H1 (cell line): ENCODE measurements at regions not wholly inside any gene's neighbourhood (a gene's known extent, or its start where the extent isn't known, plus 50 kb on each side); places are given as distances from the start of the nearest gene placed in this dataset.

Source experiments
- CTCF ChIA-PET: fragments of 300-600 bp; sonication (Branson Sonifier 250); formaldehyde crosslinking; loops from one replicate; lab custom pipeline; 2021; ENCODE audit not compliant: partially characterized antibody; lab: Charles Lee
- POLR2A ChIA-PET: fragments of 300-600 bp; sonication (Branson Sonifier 250); formaldehyde crosslinking; loops from one replicate; lab custom pipeline; 2021; ENCODE audit warnings: inconsistent platforms; ENCODE audit not compliant: partially characterized antibody; lab: Charles Lee
- DNase-seq, 2 experiments: peaks; one replicate each; pipeline versions ENCODE4 v3.0.0 to v3.0.0-alpha.2; 2010 to 2022; ENCODE audit warnings: low spot score in 2 of 2, low read depth in 1 of 2, mixed read lengths in 1 of 2
- FAIRE-seq: peaks from 2 replicates; lab custom pipeline; 2011; peaks lifted over from hg19 to GRCh38; lab: Jason Lieb, UNC
- H2AFZ ChIP-seq: 2 replicates; pipeline ENCODE4 v1.8.1; 2012; ENCODE audit warnings: low read length, inconsistent platforms
- H2AK5ac ChIP-seq: 2 replicates; pipeline ENCODE4 v1.6.1; 2013; ENCODE audit warnings: low read depth, low read length
- H2BK120ac ChIP-seq: replicated peaks from 2 replicates; pipeline ENCODE3; 2013; ENCODE audit warnings: low read depth, low read length, inconsistent platforms
- H2BK12ac ChIP-seq: 2 replicates; pipeline ENCODE4 v1.6.1; 2013; ENCODE audit warnings: low read depth, low read length
- H2BK15ac ChIP-seq: 2 replicates; pipeline ENCODE4 v1.6.1; 2013; ENCODE audit warnings: low read length
- H2BK20ac ChIP-seq: 2 replicates; pipeline ENCODE4 v1.6.1; 2013; ENCODE audit warnings: low read length
- H2BK5ac ChIP-seq: 2 replicates; pipeline ENCODE4 v1.6.1; 2013; ENCODE audit warnings: low read depth, low read length
- H3K14ac ChIP-seq: 2 replicates; pipeline ENCODE4 v1.6.1; 2013; ENCODE audit warnings: inconsistent platforms; ENCODE audit not compliant: insufficient read length
- H3K18ac ChIP-seq: 2 replicates; pipeline ENCODE4 v1.6.1; 2013; ENCODE audit warnings: low read length; ENCODE audit errors: extremely low read depth
- H3K23ac ChIP-seq: 2 replicates; pipeline ENCODE4 v1.6.1; 2013; ENCODE audit warnings: inconsistent platforms; ENCODE audit not compliant: insufficient read length
- H3K23me2 ChIP-seq: 2 replicates; pipeline ENCODE4 v1.6.1; 2013; ENCODE audit warnings: low read depth, low read length
- H3K27ac ChIP-seq: 2 replicates; pipeline ENCODE4 v1.6.1; 2011; ENCODE audit warnings: low read depth, low read length, inconsistent platforms
- H3K27me3 ChIP-seq, 4 experiments: replicated peaks in 1 of 4; 1 replicate in 1 of 4; 2 replicates in 3 of 4; pipeline versions ENCODE4 v1.6.1 to v1.8.1; 2011 to 2013; ENCODE audit warnings: low read length in 3 of 4, mild to moderate bottlenecking in 3 of 4, inconsistent platforms in 2 of 4, mixed read lengths in 2 of 4, moderate library complexity in 1 of 4; ENCODE audit not compliant: control insufficient read depth in 3 of 4, insufficient read depth in 3 of 4; ENCODE audit errors: extremely low read depth in 1 of 4
- H3K36me3 ChIP-seq, 4 experiments: 2 replicates each; pipeline versions ENCODE4 v1.6.1 to v1.8.1; 2011 to 2013; ENCODE audit warnings: mild to moderate bottlenecking in 4 of 4, low read length in 3 of 4, moderate library complexity in 2 of 4, control low read depth in 1 of 4, inconsistent platforms in 1 of 4; ENCODE audit not compliant: insufficient read depth in 4 of 4, control insufficient read depth in 2 of 4
- H3K4ac ChIP-seq: replicated peaks from 2 replicates; pipeline ENCODE3; 2013; ENCODE audit warnings: low read length, low read depth, mixed read lengths, inconsistent platforms; ENCODE audit not compliant: insufficient read length
- H3K4me1 ChIP-seq, 4 experiments: replicated peaks in 1 of 4; 1 replicate in 1 of 4; 2 replicates in 3 of 4; pipeline versions ENCODE4 v1.6.1 to v1.8.1; 2011 to 2013; ENCODE audit warnings: low read length in 3 of 4, inconsistent platforms in 2 of 4, mixed read lengths in 1 of 4; ENCODE audit not compliant: insufficient read depth in 4 of 4, control insufficient read depth in 3 of 4
- H3K4me2 ChIP-seq, 2 experiments: 2 replicates each; pipeline versions ENCODE4 v1.6.1 to v1.8.1; 2011 to 2013; ENCODE audit warnings: low read depth in 2 of 2, low read length in 2 of 2, control low read depth in 1 of 2, inconsistent platforms in 1 of 2, mild to moderate bottlenecking in 1 of 2; ENCODE audit not compliant: insufficient read depth in 1 of 2
- H3K4me3 ChIP-seq, 4 experiments: fragments of 200-600, 300-600 bp in 1 of 4; sonication (generic), shearing (Covaris generic), sonication (Bioruptor Twin) in 1 of 4; 2 replicates each; pipeline versions ENCODE4 v1.5.1 to v1.8.1; 2011 to 2016; ENCODE audit warnings: low read length in 4 of 4, low read depth in 3 of 4, control low read depth in 2 of 4, inconsistent platforms in 2 of 4, mild to moderate bottlenecking in 2 of 4, mixed read lengths in 1 of 4, moderate library complexity in 1 of 4; ENCODE audit not compliant: insufficient read depth in 2 of 4; ENCODE audit errors: extremely low read depth in 1 of 4
- H3K56ac ChIP-seq: replicated peaks from 2 replicates; pipeline ENCODE3; 2013; ENCODE audit warnings: low read depth, mild to moderate bottlenecking, mixed read lengths, low read length, inconsistent platforms; ENCODE audit not compliant: insufficient read length
- H3K79me1 ChIP-seq: 2 replicates; pipeline ENCODE4 v1.6.1; 2013; ENCODE audit warnings: low read depth, low read length, control low read depth
- H3K79me2 ChIP-seq, 2 experiments: 2 replicates each; pipeline versions ENCODE4 v1.6.1 to v1.8.1; 2012 to 2013; ENCODE audit warnings: low read length in 2 of 2, mild to moderate bottlenecking in 2 of 2, inconsistent platforms in 1 of 2; ENCODE audit not compliant: insufficient read depth in 2 of 2, control insufficient read depth in 1 of 2
- H3K9ac ChIP-seq, 4 experiments: replicated peaks in 1 of 4; 1 replicate in 1 of 4; 2 replicates in 3 of 4; pipeline versions ENCODE4 v1.6.1 to v1.8.1; 2011 to 2013; ENCODE audit warnings: low read depth in 3 of 4, low read length in 3 of 4, control low read depth in 2 of 4, mild to moderate bottlenecking in 2 of 4, moderate library complexity in 2 of 4, inconsistent platforms in 1 of 4; ENCODE audit errors: extremely low read depth in 1 of 4
- H3K9me3 ChIP-seq, 2 experiments: 2 replicates each; pipeline versions ENCODE4 v1.6.1 to v1.8.1; 2012 to 2013; ENCODE audit warnings: mild to moderate bottlenecking in 2 of 2, moderate library complexity in 2 of 2, control low read depth in 1 of 2, inconsistent platforms in 1 of 2, low read depth in 1 of 2, low read length in 1 of 2, mixed read lengths in 1 of 2; ENCODE audit not compliant: insufficient read depth in 2 of 2
- H4K20me1 ChIP-seq, 2 experiments: replicated peaks in 1 of 2; 2 replicates each; pipeline versions ENCODE3 to v1.8.1; 2011 to 2013; ENCODE audit warnings: inconsistent platforms in 2 of 2, low read length in 2 of 2, mild to moderate bottlenecking in 1 of 2; ENCODE audit not compliant: insufficient read depth in 2 of 2, control insufficient read depth in 1 of 2
- H4K5ac ChIP-seq: 2 replicates; pipeline ENCODE4 v1.6.1; 2013; ENCODE audit warnings: low read length, low read depth, mixed read lengths, inconsistent platforms; ENCODE audit not compliant: insufficient read length
- H4K8ac ChIP-seq: 2 replicates; pipeline ENCODE4 v1.8.0; 2013; ENCODE audit warnings: mild to moderate bottlenecking, moderate library complexity, low read length, inconsistent platforms; ENCODE audit not compliant: insufficient read depth; ENCODE audit errors: extremely low read depth
- H4K91ac ChIP-seq: replicated peaks from 2 replicates; pipeline ENCODE3; 2013; ENCODE audit warnings: low read length, mixed read lengths, inconsistent platforms; ENCODE audit not compliant: insufficient read length
- BCL11A ChIP-seq, 2 experiments: IDR thresholded peaks; one replicate each; pipeline ENCODE4 v1.6.1; 2011; ENCODE audit warnings: low read depth in 2 of 2, low read length in 2 of 2, mild to moderate bottlenecking in 2 of 2
- CBX8 ChIP-seq: fragments of 300-800, 300-1000 bp; sonication (generic); IDR thresholded peaks from 2 replicates; pipeline ENCODE4 v1.7.1; 2016; ENCODE audit warnings: low read depth, low read length, borderline replicate concordance
- HDAC2 ChIP-seq, 2 experiments: fragments of 300-600 bp in 1 of 2; sonication (generic) in 1 of 2; IDR thresholded peaks; 2 replicates each; pipeline ENCODE4 v1.6.1; 2011 to 2012; ENCODE audit warnings: low read depth in 2 of 2, low read length in 2 of 2, mild to moderate bottlenecking in 2 of 2, moderate library complexity in 2 of 2, borderline replicate concordance in 1 of 2, inconsistent platforms in 1 of 2
- KDM5A ChIP-seq: fragments of 200-600 bp; IDR thresholded peaks from 2 replicates; pipeline ENCODE4 v1.7.1; 2012; ENCODE audit warnings: mild to moderate bottlenecking, low read length, inconsistent platforms, mixed read lengths
- NANOG ChIP-seq: IDR thresholded peaks from 2 replicates; pipeline ENCODE4 v1.6.1; 2011; ENCODE audit warnings: low read length, low read depth, mild to moderate bottlenecking, inconsistent platforms; ENCODE audit not compliant: insufficient read depth, poor library complexity, severe bottlenecking
- POLR2A ChIP-seq, 2 experiments: IDR thresholded peaks; 1 replicate in 1 of 2; 2 replicates in 1 of 2; pipeline ENCODE4 v1.6.1; 2011; ENCODE audit warnings: low read depth in 2 of 2, low read length in 2 of 2, mild to moderate bottlenecking in 2 of 2; ENCODE audit errors: control extremely low read depth in 1 of 2
- POLR2AphosphoS5 ChIP-seq: IDR thresholded peaks from 2 replicates; pipeline ENCODE4 v1.6.1; 2011; ENCODE audit warnings: low read depth, low read length
- RAD21 ChIP-seq, 2 experiments: IDR thresholded peaks in 1 of 2; conservative IDR thresholded peaks in 1 of 2; 2 replicates each; pipeline ENCODE4 v1.6.1; 2011; ENCODE audit warnings: low read depth in 2 of 2, low read length in 2 of 2, improper control_type of control experiment in 1 of 2, inconsistent platforms in 1 of 2, mild to moderate bottlenecking in 1 of 2, moderate library complexity in 1 of 2
- RNF2 ChIP-seq: fragments of 200-900, 300-1000 bp; sonication (generic); IDR thresholded peaks from 2 replicates; pipeline ENCODE4 v1.7.1; 2016; ENCODE audit warnings: borderline replicate concordance, low read depth, mild to moderate bottlenecking, antibody characterized with exemption, low read length; ENCODE audit not compliant: poor library complexity, severe bottlenecking; ENCODE audit errors: missing control alignments
- SIRT6 ChIP-seq: IDR thresholded peaks from one replicate; pipeline ENCODE4 v1.7.1; 2012; ENCODE audit warnings: low read length, inconsistent platforms
- WGBS, 2 experiments: shearing (Covaris generic) in 1 of 2; methylation state at CpG; one replicate each; pipeline versions ENCODE4 v1.1.6 to v1.1.7; 2013 to 2015; ENCODE audit warnings: low lambda C conversion rate in 2 of 2, mixed read lengths in 2 of 2, inconsistent platforms in 1 of 2, low coverage in 1 of 2, missing lambda C conversion rate in 1 of 2; ENCODE audit not compliant: insufficient replicate concordance in 2 of 2, insufficient coverage in 1 of 2, insufficient read length in 1 of 2; ENCODE audit errors: extremely low coverage in 1 of 2, missing lambda C conversion rate in 1 of 2; 5-methylcytosine and 5-hydroxymethylcytosine counted together
- TF ChIP-seq, protein P1 (sequence below): IDR thresholded peaks from 2 replicates; pipeline ENCODE4 v1.6.1; 2011; ENCODE audit warnings: low read depth, mild to moderate bottlenecking, low read length; ENCODE audit not compliant: insufficient read depth
- TF ChIP-seq, protein P2 (sequence below): IDR thresholded peaks from 2 replicates; pipeline ENCODE4 v1.6.1; 2012; ENCODE audit warnings: inconsistent platforms

DNA sequence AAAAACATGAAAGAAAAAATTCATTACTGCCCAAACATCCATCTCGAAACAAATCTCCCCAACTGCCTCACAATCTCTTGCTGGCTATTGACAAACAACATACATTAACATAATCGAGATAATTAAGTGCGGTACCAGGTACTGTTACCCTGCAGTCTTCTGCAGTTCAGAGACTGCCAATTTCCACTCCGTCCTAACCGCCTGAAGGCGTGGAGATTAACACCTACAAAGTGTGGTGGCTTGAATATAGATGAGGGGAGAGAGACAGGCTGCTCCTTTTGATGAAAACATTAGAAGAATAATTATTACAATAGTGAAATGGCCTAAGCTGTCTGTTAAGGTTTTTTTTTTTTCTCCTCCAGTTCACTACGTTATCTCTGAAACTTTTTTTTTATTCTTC, 258.9 kb upstream of the SOX4 start:
- Histone ChIP-seq H3K27me3 (no peaks in the 10 kb centered on the region), H3K79me1 (no peaks in the 10 kb centered on the region), H3K4me1 (no peaks in the 10 kb centered on the region), H3K14ac (no peak overlapping the region), H2BK12ac (no peak overlapping the region), H3K36me3 (no peaks in the 10 kb centered on the region), H2BK120ac (no peak overlapping the region), H2BK5ac (no peak overlapping the region), H4K20me1 (no peaks in the 10 kb centered on the region), H3K9ac (no peak overlapping the region), H3K27ac (no peak overlapping the region), H3K23me2 (no peaks in the 10 kb centered on the region; the same call in 1 of the 2 replicates), H4K5ac (no peak overlapping the region), H4K91ac (no peak overlapping the region), H3K79me2 (no peaks in the 10 kb centered on the region), H4K8ac (no peak overlapping the region), H3K23ac (no peak overlapping the region), H2AK5ac (no peak overlapping the region), H3K4ac (no peak overlapping the region), H3K4me2 (no peak overlapping the region), H3K18ac (no peak overlapping the region), H3K9me3 (no peaks in the 10 kb centered on the region), H2BK20ac (no peak overlapping the region), H3K56ac (no peak overlapping the region), H3K4me3 (no peak overlapping the region), H2AFZ (no peak overlapping the region), H2BK15ac (no peak overlapping the region)
- ChIA-PET POLR2A (no interaction called here), CTCF (interaction anchor here (1.1 kb wide), 2 partner anchors 26 to 96 kb away, joined by 3 read pairs; no protein-coding TSS in a partner anchor)
- 97% methylated on average over 7 of the region's 7 CpGs; no CpG with 5 or more reads in 1 of the 2 experiments for WGBS, 2 experiments
- DNase-seq (no peak), FAIRE-seq (no peak)
- TF ChIP-seq SIRT6, result no peak
- TF ChIP-seq RNF2, result no peak
- no peak for TF ChIP-seq KDM5A
- TF ChIP-seq, protein P1, sequence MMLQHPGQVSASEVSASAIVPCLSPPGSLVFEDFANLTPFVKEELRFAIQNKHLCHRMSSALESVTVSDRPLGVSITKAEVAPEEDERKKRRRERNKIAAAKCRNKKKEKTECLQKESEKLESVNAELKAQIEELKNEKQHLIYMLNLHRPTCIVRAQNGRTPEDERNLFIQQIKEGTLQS, result no peak
- TF ChIP-seq BCL11A (IDR thresholded peaks at IDR 0.05; ENCODE audit: low read depth in 2 of 2, low read length in 2 of 2), result no peak
- TF ChIP-seq, protein P2, sequence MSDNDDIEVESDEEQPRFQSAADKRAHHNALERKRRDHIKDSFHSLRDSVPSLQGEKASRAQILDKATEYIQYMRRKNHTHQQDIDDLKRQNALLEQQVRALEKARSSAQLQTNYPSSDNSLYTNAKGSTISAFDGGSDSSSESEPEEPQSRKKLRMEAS, result no peak
- no peak for TF ChIP-seq POLR2AphosphoS5
- TF ChIP-seq NANOG, result no peak
- no peak for TF ChIP-seq HDAC2 (IDR thresholded peaks at IDR 0.05; ENCODE audit: borderline replicate concordance in 1 of 2, low read depth in 2 of 2, low read length in 2 of 2)
- no peak for TF ChIP-seq POLR2A (IDR thresholded peaks at IDR 0.05; ENCODE audit: control extremely low read depth in 1 of 2, low read depth in 2 of 2, low read length in 2 of 2)
- no peak for TF ChIP-seq CBX8
- no peak for TF ChIP-seq RAD21 (IDR thresholded peaks at IDR 0.05 in 1 of 2, conservative IDR thresholded peaks at IDR 0.05 in 1 of 2; ENCODE audit: low read depth in 2 of 2, low read length in 2 of 2)
